HFFc6 (cell line): ENCODE measurements at regions not wholly inside any gene's neighbourhood (a gene's known extent, or its start where the extent isn't known, plus 50 kb on each side); places are given as distances from the start of the nearest gene placed in this dataset.

Experiments
- DNase-seq: peaks from one replicate; pipeline ENCODE4 v3.0.0-alpha.2; 2018
- H3K27ac Mint-ChIP-seq: 2 replicates; pipeline ENCODE4 v1.8.0; 2020; ENCODE audit warnings: mild to moderate bottlenecking, mixed read lengths
- H3K27me3 Mint-ChIP-seq: 2 replicates; pipeline ENCODE4 v1.8.0; 2021; ENCODE audit warnings: mild to moderate bottlenecking, moderate library complexity, mixed read lengths; ENCODE audit not compliant: insufficient read depth
- H3K36me3 Mint-ChIP-seq: 2 replicates; pipeline ENCODE4 v1.8.0; 2021; ENCODE audit warnings: low read depth, mixed read lengths
- H3K4me1 Mint-ChIP-seq: 2 replicates; pipeline ENCODE4 v1.8.0; 2020; ENCODE audit warnings: low read depth, mixed read lengths
- H3K4me3 Mint-ChIP-seq: 2 replicates; pipeline ENCODE4 v1.8.0; 2020; ENCODE audit warnings: mild to moderate bottlenecking, moderate library complexity, mixed read lengths
- H3K9me3 Mint-ChIP-seq: 2 replicates; pipeline ENCODE4 v1.8.0; 2020; ENCODE audit warnings: mild to moderate bottlenecking, mixed read lengths
- TF ChIP-seq, protein P1 (sequence below): fragments of 200-600 bp; sonication (generic); IDR thresholded peaks from 2 replicates; pipeline ENCODE4 v1.5.0; 2021; ENCODE audit warnings: antibody characterized with exemption, mild to moderate bottlenecking

DNA sequence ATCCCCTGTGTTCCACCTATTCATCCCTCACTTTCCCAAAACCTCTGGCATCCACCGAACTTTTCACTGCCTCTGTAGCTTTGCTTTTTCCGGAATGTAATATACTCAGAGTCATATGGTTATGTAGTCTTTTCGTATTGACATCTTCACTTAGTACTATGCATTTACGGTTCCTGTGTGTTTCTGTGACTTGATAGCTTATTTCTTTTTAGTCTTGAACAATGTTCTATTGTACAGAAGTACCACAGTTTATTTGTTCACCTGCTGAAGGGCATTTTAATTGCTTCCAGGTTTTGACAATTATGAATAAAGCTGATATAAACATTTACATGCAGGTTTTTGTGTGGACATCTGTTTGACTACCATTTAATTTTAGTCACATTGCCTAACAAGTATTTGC, 154.7 kb upstream of the DOK6 start:
- H3K9me3 Mint-ChIP-seq = peaks cover 15% of the 10 kb centered on the region; the same call in 1 of the 2 replicates
- no peak overlapping the region for H3K27ac Mint-ChIP-seq
- H3K36me3 Mint-ChIP-seq = no peaks in the 10 kb centered on the region
- no peaks in the 10 kb centered on the region for H3K27me3 Mint-ChIP-seq
- H3K4me1 Mint-ChIP-seq = no peaks in the 10 kb centered on the region
- DNase-seq = no peak
- TF ChIP-seq, protein P1, sequence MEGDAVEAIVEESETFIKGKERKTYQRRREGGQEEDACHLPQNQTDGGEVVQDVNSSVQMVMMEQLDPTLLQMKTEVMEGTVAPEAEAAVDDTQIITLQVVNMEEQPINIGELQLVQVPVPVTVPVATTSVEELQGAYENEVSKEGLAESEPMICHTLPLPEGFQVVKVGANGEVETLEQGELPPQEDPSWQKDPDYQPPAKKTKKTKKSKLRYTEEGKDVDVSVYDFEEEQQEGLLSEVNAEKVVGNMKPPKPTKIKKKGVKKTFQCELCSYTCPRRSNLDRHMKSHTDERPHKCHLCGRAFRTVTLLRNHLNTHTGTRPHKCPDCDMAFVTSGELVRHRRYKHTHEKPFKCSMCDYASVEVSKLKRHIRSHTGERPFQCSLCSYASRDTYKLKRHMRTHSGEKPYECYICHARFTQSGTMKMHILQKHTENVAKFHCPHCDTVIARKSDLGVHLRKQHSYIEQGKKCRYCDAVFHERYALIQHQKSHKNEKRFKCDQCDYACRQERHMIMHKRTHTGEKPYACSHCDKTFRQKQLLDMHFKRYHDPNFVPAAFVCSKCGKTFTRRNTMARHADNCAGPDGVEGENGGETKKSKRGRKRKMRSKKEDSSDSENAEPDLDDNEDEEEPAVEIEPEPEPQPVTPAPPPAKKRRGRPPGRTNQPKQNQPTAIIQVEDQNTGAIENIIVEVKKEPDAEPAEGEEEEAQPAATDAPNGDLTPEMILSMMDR = no peak
- H3K4me3 Mint-ChIP-seq = no peak overlapping the region

- Mint-ChIP-seq H3K27ac (no peak overlapping the region), H3K27me3 (no peaks in the 10 kb centered on the region), H3K4me3 (no peak overlapping the region), H3K4me1 (no peaks in the 10 kb centered on the region), H3K36me3 (no peaks in the 10 kb centered on the region), H3K9me3 (peaks cover 20% of the 10 kb centered on the region)
- DNase-seq = no peak
- TF ChIP-seq, protein P1 = no peak
Observed at GRCh38 chr18:69250305-69251151, 150.2 kb upstream of the DOK6 start.

GRCh38 chr18:69257861-69258458, 142.7 kb upstream of the DOK6 start:
- Mint-ChIP-seq H3K4me1 (no peaks in the 10 kb centered on the region), H3K27me3 (no peaks in the 10 kb centered on the region), H3K4me3 (no peak overlapping the region), H3K27ac (no peak overlapping the region), H3K9me3 (peaks cover 28% of the 10 kb centered on the region), H3K36me3 (no peaks in the 10 kb centered on the region)
- no peak for DNase-seq
- TF ChIP-seq, protein P1 = no peak

- Mint-ChIP-seq H3K27me3 (no peaks in the 10 kb centered on the region), H3K4me3 (no peak overlapping the region), H3K4me1 (no peaks in the 10 kb centered on the region), H3K27ac (no peak overlapping the region), H3K36me3 (no peaks in the 10 kb centered on the region), H3K9me3 (peaks cover 28% of the 10 kb centered on the region)
- TF ChIP-seq, protein P1 = no peak
- DNase-seq = no peak
Observed at GRCh38 chr18:69259282-69259681, 141.4 kb upstream of the DOK6 start.

GRCh38 chr18:69261406-69261805, 139.3 kb upstream of the DOK6 start:
- Mint-ChIP-seq H3K36me3 (no peaks in the 10 kb centered on the region), H3K27me3 (no peaks in the 10 kb centered on the region), H3K9me3 (peaks cover 23% of the 10 kb centered on the region), H3K4me1 (no peaks in the 10 kb centered on the region), H3K4me3 (no peak overlapping the region), H3K27ac (no peak overlapping the region)
- DNase-seq = no peak
- TF ChIP-seq, protein P1 = no peak
